ENCODE measurements at regions not wholly inside any gene's neighbourhood (a gene's known extent, or its start where the extent isn't known, plus 50 kb on each side); places are given as distances from the start of the nearest gene placed in this dataset.

DNA sequence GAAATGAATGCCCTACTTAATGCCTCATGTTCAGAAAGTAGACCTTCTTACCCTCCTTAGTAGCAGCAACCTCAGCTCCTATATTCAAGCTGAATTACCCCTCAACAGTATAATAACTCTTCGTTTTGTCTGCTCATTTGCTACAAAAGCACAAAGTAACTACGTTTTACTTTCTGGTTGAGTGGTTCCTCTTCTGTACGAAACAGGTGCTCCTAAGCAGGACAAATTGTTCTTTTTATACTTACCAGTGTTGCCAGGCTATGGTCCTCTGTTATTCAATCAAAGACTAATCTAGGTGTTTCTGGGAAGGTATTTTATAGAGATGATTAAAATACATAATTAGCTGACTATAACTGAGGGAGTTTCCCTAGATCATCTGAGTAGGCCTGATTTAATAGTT lies 484.2 kb upstream of the ADAMTS5 start:
- no peak for DNase-seq

DNA sequence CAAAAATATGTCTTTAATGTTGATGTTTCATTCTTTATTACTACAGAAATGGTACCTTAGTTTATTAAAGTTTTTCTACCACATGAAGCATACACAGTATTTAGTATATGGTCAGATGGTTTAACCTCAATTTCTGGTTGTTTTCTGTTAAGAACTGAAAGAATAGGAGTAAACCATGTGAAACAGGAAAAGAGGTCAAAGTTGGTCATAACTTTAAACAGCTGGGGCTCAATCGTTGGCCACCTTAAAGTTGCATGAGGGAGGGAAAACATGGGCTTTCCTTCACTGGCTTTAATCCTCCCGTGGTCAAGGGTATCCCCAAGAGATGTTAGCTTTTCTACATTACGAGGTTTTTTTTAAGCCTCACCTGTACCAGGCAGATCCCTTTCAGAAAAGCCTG lies 483.3 kb upstream of the ADAMTS5 start:
- no peak for DNase-seq

DNA sequence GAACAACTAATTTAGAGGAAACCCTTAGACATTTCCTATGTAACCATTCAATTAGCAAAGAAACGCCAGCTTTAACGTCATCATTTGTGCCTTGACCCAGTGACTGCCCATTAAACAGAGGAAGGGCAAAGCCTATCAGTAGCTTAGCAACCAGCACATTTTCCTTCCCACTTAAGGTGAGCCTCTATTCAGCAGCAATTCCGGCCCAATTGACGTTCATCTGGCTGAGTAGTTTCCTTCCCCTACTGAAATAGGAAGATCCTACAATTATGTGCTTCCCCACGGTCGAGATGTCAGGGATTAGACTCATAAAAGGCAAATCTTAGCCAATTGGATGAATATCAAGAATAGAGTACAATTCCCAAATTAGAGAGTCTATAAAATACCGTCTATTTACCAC lies 482.1 kb upstream of the ADAMTS5 start:
- no peak for DNase-seq

- DNase-seq = no peak
Observed at GRCh38 chr21:27447843-27448242, 481.0 kb upstream of the ADAMTS5 start.

GRCh38 chr21:27429710-27430341 lies 462.9 kb upstream of the ADAMTS5 start:
- DNase-seq = no peak

GRCh38 chr21:27426196-27426595 lies 459.3 kb upstream of the ADAMTS5 start:
- DNase-seq = no peak

GRCh38 chr21:27425574-27425973 lies 458.7 kb upstream of the ADAMTS5 start:
- no peak for DNase-seq

DNA sequence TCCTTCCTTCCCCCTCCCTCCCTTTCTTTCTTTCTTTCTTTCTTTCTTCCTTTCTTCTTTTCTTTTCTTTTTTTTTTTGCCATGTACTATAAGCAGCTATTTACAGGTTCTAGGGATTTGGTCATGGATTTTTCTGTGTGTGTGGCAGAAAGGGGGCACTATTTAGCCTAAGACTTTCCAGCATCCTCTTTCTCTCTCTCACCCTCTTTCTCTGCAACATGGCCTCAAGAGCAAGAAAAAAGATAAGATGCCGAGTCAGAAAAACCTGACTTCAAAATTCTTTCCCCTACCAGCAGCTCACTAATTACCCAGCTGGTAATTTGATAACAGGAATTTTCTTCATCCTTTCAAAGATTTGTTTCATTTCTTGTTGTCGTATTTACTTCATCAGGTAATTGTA lies 458.3 kb upstream of the ADAMTS5 start:
- no peak for DNase-seq

- DNase-seq = no peak
Observed at GRCh38 chr21:27424601-27425000, 457.7 kb upstream of the ADAMTS5 start.

- DNase-seq = no peak
Observed at GRCh38 chr21:27423906-27424595, 457.2 kb upstream of the ADAMTS5 start.

DNA sequence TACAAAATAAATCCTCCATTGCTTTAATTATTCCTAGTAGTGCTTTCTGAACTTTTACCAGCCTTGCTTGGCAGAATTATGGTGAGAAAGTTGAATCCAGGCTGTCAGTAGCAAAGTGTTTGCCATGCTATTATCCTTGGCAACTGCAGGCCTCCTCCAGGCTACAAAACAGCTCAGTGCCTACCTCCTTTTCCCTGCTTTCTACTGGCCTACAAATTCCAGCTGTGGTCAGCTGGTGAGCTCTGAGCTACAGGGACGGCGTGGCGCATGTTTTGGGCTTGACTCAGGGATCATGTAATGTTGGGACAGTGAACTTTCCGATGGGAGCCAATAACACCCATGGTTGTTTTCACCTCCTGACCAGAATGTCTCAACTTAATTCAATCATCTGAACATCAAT lies 456.1 kb upstream of the ADAMTS5 start:
- DNase-seq = no peak

GRCh38 chr21:27422435-27422834 lies 455.5 kb upstream of the ADAMTS5 start:
- no peak for DNase-seq

GRCh38 chr21:27421654-27422053 lies 454.8 kb upstream of the ADAMTS5 start:
- no peak for DNase-seq

GRCh38 chr21:27419153-27419552 lies 452.3 kb upstream of the ADAMTS5 start:
- no peak for DNase-seq

DNA sequence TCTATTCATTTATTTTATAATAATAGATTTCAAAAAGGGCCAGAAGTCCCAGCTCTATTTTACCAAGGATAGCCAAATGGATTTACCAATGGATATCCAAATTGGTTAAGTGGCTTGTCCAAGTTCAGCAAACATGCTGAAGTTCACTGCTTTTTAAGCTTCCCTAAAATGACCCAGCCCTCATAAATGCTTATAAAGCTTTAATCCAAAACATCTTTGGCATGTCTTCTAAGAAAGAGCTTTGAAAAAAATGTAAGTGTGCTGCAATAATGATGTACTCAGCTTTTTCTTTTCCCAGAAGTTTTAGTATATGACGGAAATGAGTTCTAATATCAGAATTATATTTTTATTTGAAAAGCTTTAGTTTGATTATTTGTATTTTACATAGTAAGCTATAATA lies 451.5 kb upstream of the ADAMTS5 start:
- DNase-seq = no peak

- DNase-seq = no peak
Observed at GRCh38 chr21:27412530-27412929, 445.6 kb upstream of the ADAMTS5 start.

DNA sequence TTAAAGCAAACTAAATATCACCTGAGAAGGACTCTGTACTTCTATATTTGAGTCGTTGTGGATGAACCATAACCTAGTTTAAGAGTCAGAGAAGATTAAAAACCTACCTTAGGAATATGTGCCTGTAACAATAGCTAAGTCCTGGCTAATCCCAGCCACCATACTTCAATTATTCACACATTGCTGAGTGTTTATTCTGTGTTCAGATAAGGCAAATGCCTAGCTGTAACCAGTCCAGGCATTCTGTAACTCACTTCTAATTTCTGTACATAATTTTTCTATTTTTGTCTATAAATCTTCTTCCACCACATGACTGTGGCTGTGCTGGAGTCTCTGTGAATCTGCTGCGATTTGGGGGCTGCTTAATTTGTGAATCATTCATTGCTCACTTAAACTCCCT lies 441.9 kb upstream of the ADAMTS5 start:
- no peak for DNase-seq

- DNase-seq = no peak
Observed at GRCh38 chr21:27407271-27407670, 440.4 kb upstream of the ADAMTS5 start.

GRCh38 chr21:27406300-27407009 lies 439.6 kb upstream of the ADAMTS5 start:
- DNase-seq = no peak

GRCh38 chr21:27403011-27403410 lies 436.1 kb upstream of the ADAMTS5 start:
- DNase-seq = no peak

DNA sequence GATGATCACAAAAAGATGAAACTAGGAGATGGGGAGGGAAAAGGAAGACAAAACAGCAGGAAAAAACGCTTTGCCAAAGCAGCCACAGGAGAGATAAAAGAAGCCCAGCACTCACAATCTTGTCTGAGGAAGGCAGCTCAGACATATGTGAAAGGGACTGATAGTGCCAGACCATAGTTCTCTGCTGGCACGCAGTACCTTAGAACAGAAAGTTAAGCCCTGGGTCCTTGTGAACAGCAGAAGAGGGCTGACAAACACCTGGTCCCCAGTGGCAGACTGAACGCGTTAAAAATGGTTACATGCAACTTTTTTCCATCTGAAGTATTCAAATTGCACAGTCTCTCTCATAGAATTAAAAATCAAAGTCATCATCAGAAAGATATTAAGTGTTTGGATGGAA lies 433.2 kb upstream of the ADAMTS5 start:
- no peak for DNase-seq

DNA sequence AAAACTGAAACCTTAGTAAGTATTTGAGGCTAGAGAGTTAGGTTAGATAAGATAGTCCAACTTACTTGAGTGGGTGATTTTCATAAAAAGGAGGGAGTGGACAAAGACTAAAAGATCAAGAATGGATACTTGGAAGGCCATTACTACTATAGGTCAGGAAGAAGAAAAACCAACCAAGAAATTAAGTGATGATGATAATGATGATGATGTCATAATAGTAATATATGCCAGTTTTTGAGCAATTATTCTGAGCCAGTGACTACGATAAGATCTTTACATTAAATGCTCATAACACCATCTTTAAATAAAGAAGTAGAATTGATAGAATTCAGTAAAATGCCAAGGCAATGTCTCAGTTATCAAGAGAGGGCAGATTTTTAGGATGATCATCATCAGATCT lies 430.7 kb upstream of the ADAMTS5 start:
- no peak for DNase-seq

DNA sequence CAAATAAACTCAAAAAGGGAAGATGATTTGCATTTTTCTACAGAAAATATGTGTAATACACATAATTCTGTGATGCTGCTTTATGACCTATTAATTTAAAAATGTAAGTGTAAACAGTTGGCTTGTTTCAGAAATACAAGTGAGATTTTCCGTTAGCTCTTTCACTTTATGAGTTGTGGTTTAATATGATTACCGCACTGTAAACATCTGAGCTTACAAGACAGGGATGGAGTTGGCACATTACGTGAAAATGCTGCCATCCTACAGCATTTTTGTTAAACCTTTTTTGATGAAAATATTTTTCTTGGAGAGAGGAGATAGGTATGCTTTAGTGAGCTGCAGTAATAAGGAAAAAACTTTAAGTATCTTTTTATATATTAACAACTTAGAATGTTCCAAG lies 426.8 kb upstream of the ADAMTS5 start:
- no peak for DNase-seq

GRCh38 chr21:27391990-27392389 lies 425.1 kb upstream of the ADAMTS5 start:
- DNase-seq = no peak
